Chondrocyte (in vitro differentiated cells): ENCODE measurements at regions not wholly inside any gene's neighbourhood (a gene's known extent, or its start where the extent isn't known, plus 50 kb on each side); places are given as distances from the start of the nearest gene placed in this dataset.

Source experiments
- DNase-seq: peaks from one replicate; pipeline ENCODE4 v3.0.0; 2021; ENCODE audit warnings: mixed read lengths, low spot score
- H3K27ac Mint-ChIP-seq: one replicate; pipeline ENCODE4 v1.8.0; 2021; ENCODE audit warnings: mild to moderate bottlenecking, moderate library complexity, mixed read lengths; ENCODE audit not compliant: unreplicated experiment
- H3K27me3 Mint-ChIP-seq: 2 replicates; pipeline ENCODE4 v1.8.0; 2021; ENCODE audit warnings: low read depth, mixed read lengths
- H3K36me3 Mint-ChIP-seq: 2 replicates; pipeline ENCODE4 v1.8.0; 2021; ENCODE audit warnings: low read depth, mixed read lengths
- H3K4me1 Mint-ChIP-seq: 2 replicates; pipeline ENCODE4 v1.8.0; 2021; ENCODE audit warnings: low read depth, mild to moderate bottlenecking, mixed read lengths
- H3K4me3 Mint-ChIP-seq: one replicate; pipeline ENCODE4 v1.8.0; 2021; ENCODE audit warnings: mild to moderate bottlenecking, moderate library complexity, mixed read lengths; ENCODE audit not compliant: unreplicated experiment
- H3K9me3 Mint-ChIP-seq: 2 replicates; pipeline ENCODE4 v1.8.0; 2021; ENCODE audit warnings: low read depth, mixed read lengths
- TF ChIP-seq, protein P1 (sequence below): fragments of 200-600 bp; sonication (generic); IDR thresholded peaks from 2 replicates; pipeline ENCODE4 v1.5.0; 2021; ENCODE audit warnings: antibody characterized with exemption, mild to moderate bottlenecking, moderate library complexity

DNA sequence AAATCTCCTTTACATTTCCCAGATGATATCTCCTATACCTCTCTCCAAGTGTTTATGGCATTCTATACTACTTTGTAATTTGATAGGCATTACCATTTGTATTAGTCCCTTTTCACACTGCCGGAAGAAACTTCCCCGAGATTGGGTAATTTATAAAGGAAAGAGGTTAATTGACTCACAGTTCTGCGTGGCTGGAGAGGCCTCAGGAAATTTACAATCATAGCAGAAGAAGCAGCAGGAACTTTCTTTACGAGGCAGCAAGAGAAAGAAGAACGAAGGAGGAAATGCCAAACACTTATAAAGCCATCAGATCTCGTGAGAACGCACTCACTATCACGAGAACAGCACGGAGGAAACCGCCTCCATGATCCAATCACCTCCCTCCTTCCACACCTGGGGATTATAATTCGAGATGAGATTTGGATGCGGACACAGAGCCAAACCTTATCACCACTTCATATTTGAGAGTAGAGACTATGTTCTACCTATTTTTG is 1194.6 kb downstream of the SORCS1 start:
- Mint-ChIP-seq H3K9me3 (no peaks in the 10 kb centered on the region), H3K36me3 (no peaks in the 10 kb centered on the region), H3K4me3 (no peak overlapping the region), H3K27ac (no peak overlapping the region), H3K4me1 (no peaks in the 10 kb centered on the region), H3K27me3 (no peaks in the 10 kb centered on the region)
- no peak for DNase-seq
- TF ChIP-seq, protein P1, sequence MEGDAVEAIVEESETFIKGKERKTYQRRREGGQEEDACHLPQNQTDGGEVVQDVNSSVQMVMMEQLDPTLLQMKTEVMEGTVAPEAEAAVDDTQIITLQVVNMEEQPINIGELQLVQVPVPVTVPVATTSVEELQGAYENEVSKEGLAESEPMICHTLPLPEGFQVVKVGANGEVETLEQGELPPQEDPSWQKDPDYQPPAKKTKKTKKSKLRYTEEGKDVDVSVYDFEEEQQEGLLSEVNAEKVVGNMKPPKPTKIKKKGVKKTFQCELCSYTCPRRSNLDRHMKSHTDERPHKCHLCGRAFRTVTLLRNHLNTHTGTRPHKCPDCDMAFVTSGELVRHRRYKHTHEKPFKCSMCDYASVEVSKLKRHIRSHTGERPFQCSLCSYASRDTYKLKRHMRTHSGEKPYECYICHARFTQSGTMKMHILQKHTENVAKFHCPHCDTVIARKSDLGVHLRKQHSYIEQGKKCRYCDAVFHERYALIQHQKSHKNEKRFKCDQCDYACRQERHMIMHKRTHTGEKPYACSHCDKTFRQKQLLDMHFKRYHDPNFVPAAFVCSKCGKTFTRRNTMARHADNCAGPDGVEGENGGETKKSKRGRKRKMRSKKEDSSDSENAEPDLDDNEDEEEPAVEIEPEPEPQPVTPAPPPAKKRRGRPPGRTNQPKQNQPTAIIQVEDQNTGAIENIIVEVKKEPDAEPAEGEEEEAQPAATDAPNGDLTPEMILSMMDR: no peak

DNA sequence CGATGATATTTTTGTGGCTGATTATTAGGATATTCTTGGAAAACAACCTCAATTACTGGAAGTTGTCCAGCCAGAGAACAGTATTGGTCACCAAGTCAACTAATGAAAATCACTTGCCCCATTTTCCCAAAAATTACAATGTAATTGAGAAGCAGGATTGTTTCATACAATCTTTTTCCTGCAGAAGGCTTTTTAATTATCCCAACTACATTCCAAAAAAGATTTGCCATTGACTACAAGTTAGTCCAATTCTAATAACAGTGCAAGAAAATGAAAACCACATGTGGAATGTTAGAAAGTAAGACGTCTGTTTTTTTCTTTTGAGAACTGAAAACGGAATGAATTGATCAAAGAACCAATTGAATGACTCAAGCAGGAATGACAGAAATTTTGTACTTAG is 1195.8 kb downstream of the SORCS1 start:
- H3K27ac Mint-ChIP-seq: no peak overlapping the region
- no peaks in the 10 kb centered on the region for H3K4me1 Mint-ChIP-seq
- no peak for DNase-seq

DNA sequence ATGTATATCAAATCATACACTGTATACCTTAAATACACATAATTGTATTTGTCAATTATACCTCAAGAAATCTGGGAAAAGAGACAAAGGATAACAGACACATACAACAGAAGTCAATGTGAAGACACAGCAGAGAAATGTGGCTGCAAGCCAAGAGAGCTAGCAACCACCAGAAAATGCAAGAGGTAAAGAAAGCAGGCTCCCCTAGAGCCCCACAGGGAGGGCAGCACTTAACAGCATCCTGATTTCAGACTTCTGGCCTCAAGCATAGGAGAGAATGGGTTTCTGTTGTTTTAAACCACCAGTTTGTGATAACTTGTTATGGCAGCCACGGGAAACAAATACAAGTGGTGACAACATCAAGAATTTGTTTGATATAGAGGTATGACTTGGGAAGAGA is 1197.2 kb downstream of the SORCS1 start:
- Mint-ChIP-seq H3K4me3 (no peak overlapping the region), H3K9me3 (no peaks in the 10 kb centered on the region), H3K4me1 (no peaks in the 10 kb centered on the region), H3K27me3 (no peaks in the 10 kb centered on the region), H3K36me3 (no peaks in the 10 kb centered on the region), H3K27ac (no peak overlapping the region)
- DNase-seq: no peak
- TF ChIP-seq, protein P1: no peak

More for the DNA sequence above, 1195.8 kb downstream of the SORCS1 start:
- Mint-ChIP-seq H3K9me3 (no peaks in the 10 kb centered on the region), H3K27me3 (no peaks in the 10 kb centered on the region), H3K36me3 (no peaks in the 10 kb centered on the region), H3K4me3 (no peak overlapping the region)
- TF ChIP-seq, protein P1: no peak

DNA sequence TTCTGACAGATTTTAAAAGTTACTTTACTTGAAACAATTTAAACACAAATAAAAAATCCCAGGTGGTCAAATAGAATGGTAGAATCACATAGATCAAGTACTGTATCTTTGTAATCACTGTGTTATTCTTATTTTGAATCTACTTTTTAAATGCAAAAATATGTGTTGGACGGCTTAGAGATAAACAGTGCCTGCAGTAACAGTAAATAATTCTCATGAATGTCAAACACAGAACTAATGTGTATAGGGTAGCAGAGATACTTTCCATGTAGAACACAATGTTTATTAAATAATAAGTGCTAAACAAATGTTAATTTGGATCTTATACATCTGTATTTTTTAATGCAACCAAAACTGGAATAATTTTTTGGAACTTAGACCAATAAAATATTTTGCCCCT is 1199.4 kb downstream of the SORCS1 start:
- Mint-ChIP-seq H3K36me3 (no peaks in the 10 kb centered on the region), H3K4me3 (no peak overlapping the region), H3K9me3 (no peaks in the 10 kb centered on the region), H3K4me1 (no peaks in the 10 kb centered on the region), H3K27ac (no peak overlapping the region), H3K27me3 (no peaks in the 10 kb centered on the region)
- DNase-seq: no peak
- TF ChIP-seq, protein P1: no peak

DNA sequence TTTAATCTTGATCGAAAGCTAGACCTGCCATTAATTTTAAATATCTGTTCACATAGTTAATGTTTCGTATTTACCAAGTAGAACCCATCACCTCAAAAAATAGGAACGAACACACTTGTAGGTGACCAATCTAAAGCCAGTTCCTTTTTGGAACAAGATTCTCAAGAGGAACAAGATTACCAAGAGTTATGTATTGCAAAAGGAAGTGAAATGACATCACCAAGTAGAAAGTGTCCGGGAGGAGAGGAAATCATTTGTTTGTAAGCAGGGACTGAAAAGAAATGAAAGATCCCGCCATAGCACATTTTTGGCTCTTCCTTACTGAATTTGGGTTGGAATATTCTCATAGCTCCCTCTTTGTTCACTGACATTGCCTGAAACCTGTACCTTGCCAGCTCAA is 1200.5 kb downstream of the SORCS1 start:
- Mint-ChIP-seq H3K9me3 (no peaks in the 10 kb centered on the region), H3K36me3 (no peaks in the 10 kb centered on the region), H3K27me3 (no peaks in the 10 kb centered on the region), H3K4me1 (no peaks in the 10 kb centered on the region), H3K4me3 (no peak overlapping the region), H3K27ac (no peak overlapping the region)
- TF ChIP-seq, protein P1: no peak
- no peak for DNase-seq
